ENCODE measurements at regions not wholly inside any gene's neighbourhood (a gene's known extent, or its start where the extent isn't known, plus 50 kb on each side); places are given as distances from the start of the nearest gene placed in this dataset.

- TF ChIP-seq, protein P1, sequence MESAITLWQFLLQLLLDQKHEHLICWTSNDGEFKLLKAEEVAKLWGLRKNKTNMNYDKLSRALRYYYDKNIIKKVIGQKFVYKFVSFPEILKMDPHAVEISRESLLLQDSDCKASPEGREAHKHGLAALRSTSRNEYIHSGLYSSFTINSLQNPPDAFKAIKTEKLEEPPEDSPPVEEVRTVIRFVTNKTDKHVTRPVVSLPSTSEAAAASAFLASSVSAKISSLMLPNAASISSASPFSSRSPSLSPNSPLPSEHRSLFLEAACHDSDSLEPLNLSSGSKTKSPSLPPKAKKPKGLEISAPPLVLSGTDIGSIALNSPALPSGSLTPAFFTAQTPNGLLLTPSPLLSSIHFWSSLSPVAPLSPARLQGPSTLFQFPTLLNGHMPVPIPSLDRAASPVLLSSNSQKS (CRISPR knock-in tag; IDR thresholded peaks at IDR 0.05), result no peak
- TF ChIP-seq RBBP5 (IDR thresholded peaks at IDR 0.05; ENCODE audit: borderline replicate concordance, insufficient read depth, low read length, poor library complexity, severe bottlenecking) (no peak), C11orf30 (IDR thresholded peaks at IDR 0.05; ENCODE audit: low read depth) (0 out of 2 replicates have a peak, but pooled peaks have one; percentile 29), CBX1 (IDR thresholded peaks at IDR 0.05; ENCODE audit: low read depth) (no peak)
- TF ChIP-seq, protein P2, sequence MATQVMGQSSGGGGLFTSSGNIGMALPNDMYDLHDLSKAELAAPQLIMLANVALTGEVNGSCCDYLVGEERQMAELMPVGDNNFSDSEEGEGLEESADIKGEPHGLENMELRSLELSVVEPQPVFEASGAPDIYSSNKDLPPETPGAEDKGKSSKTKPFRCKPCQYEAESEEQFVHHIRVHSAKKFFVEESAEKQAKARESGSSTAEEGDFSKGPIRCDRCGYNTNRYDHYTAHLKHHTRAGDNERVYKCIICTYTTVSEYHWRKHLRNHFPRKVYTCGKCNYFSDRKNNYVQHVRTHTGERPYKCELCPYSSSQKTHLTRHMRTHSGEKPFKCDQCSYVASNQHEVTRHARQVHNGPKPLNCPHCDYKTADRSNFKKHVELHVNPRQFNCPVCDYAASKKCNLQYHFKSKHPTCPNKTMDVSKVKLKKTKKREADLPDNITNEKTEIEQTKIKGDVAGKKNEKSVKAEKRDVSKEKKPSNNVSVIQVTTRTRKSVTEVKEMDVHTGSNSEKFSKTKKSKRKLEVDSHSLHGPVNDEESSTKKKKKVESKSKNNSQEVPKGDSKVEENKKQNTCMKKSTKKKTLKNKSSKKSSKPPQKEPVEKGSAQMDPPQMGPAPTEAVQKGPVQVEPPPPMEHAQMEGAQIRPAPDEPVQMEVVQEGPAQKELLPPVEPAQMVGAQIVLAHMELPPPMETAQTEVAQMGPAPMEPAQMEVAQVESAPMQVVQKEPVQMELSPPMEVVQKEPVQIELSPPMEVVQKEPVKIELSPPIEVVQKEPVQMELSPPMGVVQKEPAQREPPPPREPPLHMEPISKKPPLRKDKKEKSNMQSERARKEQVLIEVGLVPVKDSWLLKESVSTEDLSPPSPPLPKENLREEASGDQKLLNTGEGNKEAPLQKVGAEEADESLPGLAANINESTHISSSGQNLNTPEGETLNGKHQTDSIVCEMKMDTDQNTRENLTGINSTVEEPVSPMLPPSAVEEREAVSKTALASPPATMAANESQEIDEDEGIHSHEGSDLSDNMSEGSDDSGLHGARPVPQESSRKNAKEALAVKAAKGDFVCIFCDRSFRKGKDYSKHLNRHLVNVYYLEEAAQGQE (IDR thresholded peaks at IDR 0.05; ENCODE audit: borderline replicate concordance), result peak; percentile 25; the same call in 1 of the 2 replicates
- TF ChIP-seq, protein P2 (CRISPR knock-in tag; IDR thresholded peaks at IDR 0.05; ENCODE audit: low read depth), result no peak
- TF ChIP-seq, protein P3, sequence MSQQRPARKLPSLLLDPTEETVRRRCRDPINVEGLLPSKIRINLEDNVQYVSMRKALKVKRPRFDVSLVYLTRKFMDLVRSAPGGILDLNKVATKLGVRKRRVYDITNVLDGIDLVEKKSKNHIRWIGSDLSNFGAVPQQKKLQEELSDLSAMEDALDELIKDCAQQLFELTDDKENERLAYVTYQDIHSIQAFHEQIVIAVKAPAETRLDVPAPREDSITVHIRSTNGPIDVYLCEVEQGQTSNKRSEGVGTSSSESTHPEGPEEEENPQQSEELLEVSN (IDR thresholded peaks at IDR 0.05; ENCODE audit: borderline replicate concordance in 1 of 2, extremely low read depth in 1 of 2, insufficient read depth in 1 of 2, insufficient read length in 1 of 2, low read depth in 1 of 2, low read length in 1 of 2, poor library complexity in 1 of 2, severe bottlenecking in 1 of 2), result peak in 1 of 2 experiments; percentile 13
Measured at GRCh38 chr16:79334127-79334526, 266.4 kb downstream of the MAF start (continued).
